ENCODE measurements at regions not wholly inside any gene's neighbourhood (a gene's known extent, or its start where the extent isn't known, plus 50 kb on each side); places are given as distances from the start of the nearest gene placed in this dataset.

DNA sequence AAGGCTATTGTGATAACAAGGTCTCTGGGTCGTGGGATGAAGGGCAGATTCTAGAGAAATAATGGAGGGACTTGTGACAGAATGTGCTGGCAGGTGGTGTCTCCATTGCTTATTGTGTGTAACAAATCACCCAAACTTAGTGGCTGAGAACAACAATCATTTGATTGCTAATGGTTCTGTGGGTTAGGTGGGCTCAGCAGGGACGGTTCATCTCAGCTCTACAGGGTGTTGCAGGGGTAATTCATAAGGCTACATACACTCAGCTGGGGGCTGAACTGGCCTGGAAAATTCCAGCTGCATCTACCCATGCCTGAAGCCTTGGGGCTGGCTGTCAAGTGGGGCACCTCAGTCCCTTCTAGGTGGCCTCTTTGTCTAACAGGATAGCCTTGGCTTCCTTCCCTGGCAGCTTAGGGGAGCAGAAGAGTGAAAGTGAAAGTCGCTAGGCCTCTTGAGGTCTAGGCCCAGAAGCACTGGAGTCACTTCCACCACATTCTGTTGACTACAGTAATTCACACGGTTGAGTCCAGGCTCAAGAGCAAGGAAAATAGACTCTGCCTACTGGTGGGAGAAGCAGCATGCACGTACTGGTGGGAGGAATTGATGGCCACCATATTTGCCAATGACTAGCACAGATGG lies 308.9 kb downstream of the MN1 start:
- H3K4me1 Mint-ChIP-seq, result peaks cover 0 to 4% (median 2%) of the 10 kb centered on the region in 4 donors
- no peak for DNase-seq
- no peaks in the 10 kb centered on the region for H3K36me3 ChIP-seq (ENCODE audit: insufficient read depth, low read length)
- no peak overlapping the region for H3K27ac Mint-ChIP-seq
- peaks cover 0 to 3% of the 10 kb centered on the region in 2 donors for H3K27me3 Mint-ChIP-seq
- no peaks in the 10 kb centered on the region for H3K4me1 ChIP-seq (ENCODE audit: insufficient read depth, low read length)
- no peak overlapping the region for H3K27ac ChIP-seq (ENCODE audit: low read depth, low read length)
- no peaks in the 10 kb centered on the region for H3K9me3 ChIP-seq (ENCODE audit: control insufficient read depth in 1 of 2, low read length in 2 of 2)
- ChIA-PET CTCF (ENCODE audit: partially characterized antibody) (no interaction called here), POLR2A (ENCODE audit: partially characterized antibody) (no interaction called here)
- no peak overlapping the region for H3K4me3 ChIP-seq (ENCODE audit: low read length in 2 of 2)
- peaks cover 2 to 6% (median 4%) of the 10 kb centered on the region in 8 donors for H3K9me3 Mint-ChIP-seq
- intact Hi-C loops (cut with micrococcal nuclease), result no loop called here
- H3K27me3 ChIP-seq (ENCODE audit: insufficient read depth, low read length), result no peaks in the 10 kb centered on the region
- H3K4me3 Mint-ChIP-seq, result no peak overlapping the region
- no peaks in the 10 kb centered on the region for H3K36me3 Mint-ChIP-seq

- Mint-ChIP-seq H3K4me3 (no peak overlapping the region), H3K36me3 (no peaks in the 10 kb centered on the region), H3K9me3 (peaks cover 2 to 6% (median 4%) of the 10 kb centered on the region in 8 donors), H3K27me3 (peaks cover 0 to 2% of the 10 kb centered on the region in 2 donors), H3K27ac (no peak overlapping the region), H3K4me1 (peaks cover 0 to 4% (median 2%) of the 10 kb centered on the region in 4 donors)
- POLR2A ChIA-PET (ENCODE audit: partially characterized antibody), result no interaction called here
- CTCF ChIA-PET (ENCODE audit: partially characterized antibody), result no interaction called here
- H3K36me3 ChIP-seq (ENCODE audit: insufficient read depth, low read length), result no peaks in the 10 kb centered on the region
- no peak overlapping the region for H3K4me3 ChIP-seq (ENCODE audit: low read length in 2 of 2)
- intact Hi-C loops (cut with micrococcal nuclease), result no loop called here
- H3K27ac ChIP-seq (ENCODE audit: low read depth, low read length), result no peak overlapping the region
- DNase-seq, result no peak
- H3K27me3 ChIP-seq (ENCODE audit: insufficient read depth, low read length), result no peaks in the 10 kb centered on the region
- no peaks in the 10 kb centered on the region for H3K4me1 ChIP-seq (ENCODE audit: insufficient read depth, low read length)
- H3K9me3 ChIP-seq (ENCODE audit: control insufficient read depth in 1 of 2, low read length in 2 of 2), result no peaks in the 10 kb centered on the region
These were observed 307.8 kb downstream of the MN1 start for GRCh38 chr22:27493796-27494195.

GRCh38 chr22:27494785-27495184 lies 306.8 kb downstream of the MN1 start:
- H3K36me3 ChIP-seq (ENCODE audit: insufficient read depth, low read length), result no peaks in the 10 kb centered on the region
- DNase-seq, result no peak
- Mint-ChIP-seq H3K4me3 (no peak overlapping the region), H3K4me1 (peaks cover 0 to 4% (median 2%) of the 10 kb centered on the region in 4 donors), H3K36me3 (no peaks in the 10 kb centered on the region), H3K9me3 (peaks cover 0 to 6% (median 4%) of the 10 kb centered on the region in 8 donors), H3K27me3 (peaks cover 0 to 2% of the 10 kb centered on the region in 2 donors), H3K27ac (no peak overlapping the region)
- no peaks in the 10 kb centered on the region for H3K4me1 ChIP-seq (ENCODE audit: insufficient read depth, low read length)
- no peak overlapping the region for H3K4me3 ChIP-seq (ENCODE audit: low read length in 2 of 2)
- H3K9me3 ChIP-seq (ENCODE audit: control insufficient read depth in 1 of 2, low read length in 2 of 2), result no peaks in the 10 kb centered on the region
- POLR2A ChIA-PET (ENCODE audit: partially characterized antibody), result no interaction called here
- CTCF ChIA-PET (ENCODE audit: partially characterized antibody), result no interaction called here
- H3K27ac ChIP-seq (ENCODE audit: low read depth, low read length), result no peak overlapping the region
- H3K27me3 ChIP-seq (ENCODE audit: insufficient read depth, low read length), result no peaks in the 10 kb centered on the region
- intact Hi-C loops (cut with micrococcal nuclease), result no loop called here

DNA sequence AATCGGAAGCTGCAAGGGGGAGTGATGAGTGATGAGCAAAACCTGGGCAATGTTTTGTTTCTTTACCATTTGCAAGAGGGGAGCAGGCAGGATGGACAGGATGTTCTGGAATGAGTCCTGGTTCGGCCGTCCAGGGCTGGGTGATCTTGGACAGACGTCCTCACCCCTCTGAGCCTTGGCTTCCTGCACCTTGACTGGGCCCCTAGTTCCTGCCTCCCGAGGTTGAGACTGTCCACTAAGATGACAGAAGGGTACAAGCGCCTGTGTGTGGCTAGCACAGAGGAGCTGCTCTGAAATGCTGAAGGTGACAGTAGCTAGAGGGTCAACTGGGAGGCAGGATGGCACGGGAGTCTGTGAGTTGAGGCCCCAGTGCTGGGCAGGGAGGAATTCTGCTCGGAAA lies 306.2 kb downstream of the MN1 start:
- intact Hi-C loops (cut with micrococcal nuclease), result no loop called here
- H3K4me3 Mint-ChIP-seq, result no peak overlapping the region
- H3K4me3 ChIP-seq (ENCODE audit: low read length in 2 of 2), result no peak overlapping the region
- no peaks in the 10 kb centered on the region for H3K4me1 ChIP-seq (ENCODE audit: insufficient read depth, low read length)
- no peaks in the 10 kb centered on the region for H3K36me3 Mint-ChIP-seq
- H3K9me3 Mint-ChIP-seq, result peaks cover 0 to 6% (median 4%) of the 10 kb centered on the region in 8 donors
- no peak overlapping the region for H3K27ac Mint-ChIP-seq
- H3K27me3 Mint-ChIP-seq, result peaks cover 0 to 2% of the 10 kb centered on the region in 2 donors
- no peaks in the 10 kb centered on the region for H3K36me3 ChIP-seq (ENCODE audit: insufficient read depth, low read length)
- no peaks in the 10 kb centered on the region for H3K27me3 ChIP-seq (ENCODE audit: insufficient read depth, low read length)
- DNase-seq, result no peak
- peaks cover 0 to 4% (median 2%) of the 10 kb centered on the region in 4 donors for H3K4me1 Mint-ChIP-seq
- ChIA-PET POLR2A (ENCODE audit: partially characterized antibody) (no interaction called here), CTCF (ENCODE audit: partially characterized antibody) (no interaction called here)
- H3K27ac ChIP-seq (ENCODE audit: low read depth, low read length), result no peak overlapping the region
- H3K9me3 ChIP-seq (ENCODE audit: control insufficient read depth in 1 of 2, low read length in 2 of 2), result no peaks in the 10 kb centered on the region

DNA sequence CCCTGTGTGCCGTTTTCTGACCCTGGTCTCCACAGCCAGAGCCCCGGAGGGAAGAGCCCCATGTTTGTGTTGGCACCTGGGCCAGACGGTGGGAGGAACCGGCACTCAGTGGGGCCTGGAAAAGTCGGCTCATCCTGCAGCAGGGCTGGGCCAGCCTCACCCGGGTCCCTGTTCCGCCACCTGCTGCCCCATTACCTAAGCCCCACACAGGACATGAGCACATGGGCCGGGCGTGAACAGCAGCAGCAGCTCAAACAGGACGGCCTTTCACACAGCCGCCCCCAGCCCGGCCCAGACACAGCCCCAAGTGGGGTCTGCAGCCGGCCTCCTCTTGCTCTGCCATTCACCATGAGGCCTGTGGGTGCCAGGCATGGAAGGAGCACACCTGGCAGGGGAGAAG lies 302.4 kb downstream of the MN1 start:
- H3K4me1 Mint-ChIP-seq, result no peaks in the 10 kb centered on the region
- no peaks in the 10 kb centered on the region for H3K27me3 Mint-ChIP-seq
- no peak overlapping the region for H3K27ac Mint-ChIP-seq
- no peaks in the 10 kb centered on the region for H3K9me3 ChIP-seq (ENCODE audit: control insufficient read depth in 1 of 2, low read length in 2 of 2)
- no peaks in the 10 kb centered on the region for H3K36me3 Mint-ChIP-seq
- H3K4me1 ChIP-seq (ENCODE audit: insufficient read depth, low read length), result no peaks in the 10 kb centered on the region
- peaks cover 0 to 4% (median 3%) of the 10 kb centered on the region in 8 donors for H3K9me3 Mint-ChIP-seq
- H3K27ac ChIP-seq (ENCODE audit: low read depth, low read length), result no peak overlapping the region
- ChIA-PET CTCF (ENCODE audit: partially characterized antibody) (no interaction called here), POLR2A (ENCODE audit: partially characterized antibody) (no interaction called here)
- DNase-seq, result no peak
- H3K4me3 Mint-ChIP-seq, result no peak overlapping the region
- no peaks in the 10 kb centered on the region for H3K36me3 ChIP-seq (ENCODE audit: insufficient read depth, low read length)
- no peaks in the 10 kb centered on the region for H3K27me3 ChIP-seq (ENCODE audit: insufficient read depth, low read length)
- intact Hi-C loops (cut with micrococcal nuclease), result no loop called here
- no peak overlapping the region for H3K4me3 ChIP-seq (ENCODE audit: low read length in 2 of 2)

- CTCF ChIA-PET (ENCODE audit: partially characterized antibody), result no interaction called here
- POLR2A ChIA-PET (ENCODE audit: partially characterized antibody), result no interaction called here
- H3K9me3 Mint-ChIP-seq, result peaks cover 0 to 4% (median 3%) of the 10 kb centered on the region in 8 donors
- Histone ChIP-seq H3K4me1 (ENCODE audit: insufficient read depth, low read length) (no peaks in the 10 kb centered on the region), H3K27ac (ENCODE audit: low read depth, low read length) (no peak overlapping the region), H3K4me3 (ENCODE audit: low read length in 2 of 2) (no peak overlapping the region), H3K9me3 (ENCODE audit: control insufficient read depth in 1 of 2, low read length in 2 of 2) (no peaks in the 10 kb centered on the region), H3K36me3 (ENCODE audit: insufficient read depth, low read length) (no peaks in the 10 kb centered on the region), H3K27me3 (ENCODE audit: insufficient read depth, low read length) (no peaks in the 10 kb centered on the region)
- H3K36me3 Mint-ChIP-seq, result no peaks in the 10 kb centered on the region
- H3K27me3 Mint-ChIP-seq, result peaks cover 0 to 1% of the 10 kb centered on the region in 2 donors
- intact Hi-C loops (cut with micrococcal nuclease), result no loop called here
- DNase-seq, result no peak
- H3K4me3 Mint-ChIP-seq, result no peak overlapping the region
- H3K4me1 Mint-ChIP-seq, result no peaks in the 10 kb centered on the region
- H3K27ac Mint-ChIP-seq, result no peak overlapping the region
These were observed 300.2 kb downstream of the MN1 start for GRCh38 chr22:27501191-27501936.

DNA sequence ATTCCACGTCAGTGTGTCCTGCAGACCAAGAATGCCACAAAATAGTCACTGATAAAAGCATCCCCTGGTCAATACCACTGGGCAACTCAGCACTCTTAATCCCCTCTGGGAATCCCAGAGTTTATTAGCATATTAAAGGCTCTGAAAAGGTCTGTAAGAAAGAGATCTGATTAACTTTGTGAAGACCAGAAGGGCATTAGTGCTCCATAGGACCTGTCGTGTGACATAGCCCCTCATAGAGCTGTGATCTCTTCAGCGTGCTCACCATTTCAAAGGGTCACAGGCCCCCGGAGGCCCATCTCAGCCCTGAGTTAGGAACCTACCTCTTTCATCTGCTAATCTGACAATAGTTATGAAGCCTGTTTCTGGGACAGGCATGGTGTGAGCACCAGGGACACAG lies 299.2 kb downstream of the MN1 start:
- no peaks in the 10 kb centered on the region for H3K36me3 ChIP-seq (ENCODE audit: insufficient read depth, low read length)
- no peak overlapping the region for H3K27ac Mint-ChIP-seq
- DNase-seq, result no peak
- H3K4me3 ChIP-seq (ENCODE audit: low read length in 2 of 2), result no peak overlapping the region
- ChIA-PET CTCF (ENCODE audit: partially characterized antibody) (no interaction called here), POLR2A (ENCODE audit: partially characterized antibody) (no interaction called here)
- H3K4me1 ChIP-seq (ENCODE audit: insufficient read depth, low read length), result no peaks in the 10 kb centered on the region
- no peak overlapping the region for H3K4me3 Mint-ChIP-seq
- no peak overlapping the region for H3K27ac ChIP-seq (ENCODE audit: low read depth, low read length)
- no peaks in the 10 kb centered on the region for H3K36me3 Mint-ChIP-seq
- peaks cover 0 to 4% (median 3%) of the 10 kb centered on the region in 8 donors for H3K9me3 Mint-ChIP-seq
- H3K4me1 Mint-ChIP-seq, result no peaks in the 10 kb centered on the region
- intact Hi-C loops (cut with micrococcal nuclease), result no loop called here
- H3K27me3 ChIP-seq (ENCODE audit: insufficient read depth, low read length), result no peaks in the 10 kb centered on the region
- H3K27me3 Mint-ChIP-seq, result peaks cover 1% of the 10 kb centered on the region in 2 donors
- H3K9me3 ChIP-seq (ENCODE audit: control insufficient read depth in 1 of 2, low read length in 2 of 2), result no peaks in the 10 kb centered on the region

All from CD4-positive, alpha-beta memory T cell (primary cell).